ENCODE measurements at regions not wholly inside any gene's neighbourhood (a gene's known extent, or its start where the extent isn't known, plus 50 kb on each side); places are given as distances from the start of the nearest gene placed in this dataset.

GRCh38 chr1:38466487-38466886 lies 393.1 kb downstream of the RRAGC start:
- TF ChIP-seq CTCF (IDR thresholded peaks at IDR 0.05; ENCODE audit: low read length) (no peak), EZH2 (IDR thresholded peaks at IDR 0.05; ENCODE audit: borderline replicate concordance, low read length) (no peak)

Data from OCI-LY1 (cell line).